ENCODE measurements at regions not wholly inside any gene's neighbourhood (a gene's known extent, or its start where the extent isn't known, plus 50 kb on each side); places are given as distances from the start of the nearest gene placed in this dataset.

- no peak for TF ChIP-seq POLR2A (IDR thresholded peaks at IDR 0.05)
- no peak for TF ChIP-seq CTCF (IDR thresholded peaks at IDR 0.05)
Measured at GRCh38 chr1:164296172-164296571, 262.8 kb upstream of the PBX1 start.
